ENCODE measurements at regions not wholly inside any gene's neighbourhood (a gene's known extent, or its start where the extent isn't known, plus 50 kb on each side); places are given as distances from the start of the nearest gene placed in this dataset.

- WGBS, 2 experiments (ENCODE audit: extremely low coverage in 1 of 2, insufficient coverage in 1 of 2, insufficient read length in 1 of 2, insufficient replicate concordance in 2 of 2, low coverage in 1 of 2, low lambda C conversion rate in 2 of 2, missing lambda C conversion rate in 1 of 2) = 96% methylated on average over 1 of the region's 1 CpG; no CpG with 5 or more reads in 1 of the 2 experiments
- H2BK15ac ChIP-seq (ENCODE audit: low read length) = no peak overlapping the region
- no peak overlapping the region for H2BK12ac ChIP-seq (ENCODE audit: low read depth, low read length)
- no peaks in the 10 kb centered on the region for H3K23me2 ChIP-seq (ENCODE audit: low read depth, low read length)
- DNase-seq (ENCODE audit: low read depth in 1 of 2, low spot score in 2 of 2) (no peak), FAIRE-seq (no peak)
- no peak overlapping the region for H3K27ac ChIP-seq (ENCODE audit: low read depth, low read length)
- H3K4me1 ChIP-seq (replicated peaks in 1 of 4; ENCODE audit: control insufficient read depth in 3 of 4, insufficient read depth in 4 of 4, low read length in 3 of 4) = no peaks in the 10 kb centered on the region
- H3K23ac ChIP-seq (ENCODE audit: insufficient read length) = no peak overlapping the region
- H3K9ac ChIP-seq (replicated peaks in 1 of 4; ENCODE audit: extremely low read depth in 1 of 4, low read depth in 3 of 4, low read length in 3 of 4) = no peak overlapping the region
- H4K5ac ChIP-seq (ENCODE audit: insufficient read length, low read depth, low read length) = no peak overlapping the region
- H4K20me1 ChIP-seq (replicated peaks in 1 of 2; ENCODE audit: control insufficient read depth in 1 of 2, insufficient read depth in 2 of 2, low read length in 2 of 2) = no peaks in the 10 kb centered on the region
- H3K9me3 ChIP-seq (ENCODE audit: insufficient read depth in 2 of 2, low read depth in 1 of 2, low read length in 1 of 2) = no peaks in the 10 kb centered on the region
- H2BK20ac ChIP-seq (ENCODE audit: low read length) = no peak overlapping the region
- no peaks in the 10 kb centered on the region for H3K27me3 ChIP-seq (replicated peaks in 1 of 4; ENCODE audit: control insufficient read depth in 3 of 4, extremely low read depth in 1 of 4, insufficient read depth in 3 of 4, low read length in 3 of 4)
- H4K91ac ChIP-seq (replicated peaks; ENCODE audit: insufficient read length, low read length) = no peak overlapping the region
- no peak overlapping the region for H3K4me3 ChIP-seq (ENCODE audit: extremely low read depth in 1 of 4, insufficient read depth in 2 of 4, low read depth in 3 of 4, low read length in 4 of 4)
- ChIA-PET CTCF (ENCODE audit: partially characterized antibody) (interaction anchor here (0.9 to 2.1 kb wide), 3 partner anchors 13 to 329 kb away, joined by 3 to 6 read pairs (median 3); no protein-coding TSS in a partner anchor), POLR2A (ENCODE audit: partially characterized antibody) (no interaction called here)
- no peak overlapping the region for H2AK5ac ChIP-seq (ENCODE audit: low read depth, low read length)
- no peak overlapping the region for H2AFZ ChIP-seq (ENCODE audit: low read length)
- H3K4me2 ChIP-seq (ENCODE audit: insufficient read depth in 1 of 2, low read depth in 2 of 2, low read length in 2 of 2) = no peak overlapping the region
- no peak overlapping the region for H3K56ac ChIP-seq (replicated peaks; ENCODE audit: insufficient read length, low read depth, low read length)
- no peaks in the 10 kb centered on the region for H3K79me1 ChIP-seq (ENCODE audit: low read depth, low read length)
- H3K4ac ChIP-seq (replicated peaks; ENCODE audit: insufficient read length, low read depth, low read length) = no peak overlapping the region
- no peak overlapping the region for H3K18ac ChIP-seq (ENCODE audit: extremely low read depth, low read length)
- H2BK120ac ChIP-seq (replicated peaks; ENCODE audit: low read depth, low read length) = no peak overlapping the region
- no peak overlapping the region for H2BK5ac ChIP-seq (ENCODE audit: low read depth, low read length)
- no peaks in the 10 kb centered on the region for H3K79me2 ChIP-seq (ENCODE audit: control insufficient read depth in 1 of 2, insufficient read depth in 2 of 2, low read length in 2 of 2)
- H3K14ac ChIP-seq (ENCODE audit: insufficient read length) = no peak overlapping the region
- H3K36me3 ChIP-seq (ENCODE audit: control insufficient read depth in 2 of 4, insufficient read depth in 4 of 4, low read length in 3 of 4) = no peaks in the 10 kb centered on the region; a peak in 1 of 8 replicates
- H4K8ac ChIP-seq (ENCODE audit: extremely low read depth, insufficient read depth, low read length) = no peak overlapping the region
- no peak for TF ChIP-seq ZNF274 (IDR thresholded peaks at IDR 0.05; ENCODE audit: borderline replicate concordance, extremely low read depth, low read length)
- TF ChIP-seq, protein P1, sequence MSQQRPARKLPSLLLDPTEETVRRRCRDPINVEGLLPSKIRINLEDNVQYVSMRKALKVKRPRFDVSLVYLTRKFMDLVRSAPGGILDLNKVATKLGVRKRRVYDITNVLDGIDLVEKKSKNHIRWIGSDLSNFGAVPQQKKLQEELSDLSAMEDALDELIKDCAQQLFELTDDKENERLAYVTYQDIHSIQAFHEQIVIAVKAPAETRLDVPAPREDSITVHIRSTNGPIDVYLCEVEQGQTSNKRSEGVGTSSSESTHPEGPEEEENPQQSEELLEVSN (IDR thresholded peaks at IDR 0.05) = no peak
- no peak for TF ChIP-seq TCF12 (IDR thresholded peaks at IDR 0.05; ENCODE audit: low read depth, low read length)
- no peak for TF ChIP-seq CBX5 (IDR thresholded peaks at IDR 0.05; ENCODE audit: low read depth, low read length)
- no peak for TF ChIP-seq SIRT6 (IDR thresholded peaks at IDR 0.05; ENCODE audit: low read length)
- TF ChIP-seq POLR2A (IDR thresholded peaks at IDR 0.05; ENCODE audit: control extremely low read depth in 1 of 2, low read depth in 2 of 2, low read length in 2 of 2) = no peak
- TF ChIP-seq CREB1 (IDR thresholded peaks at IDR 0.05) = no peak
- no peak for TF ChIP-seq CHD1 (IDR thresholded peaks at IDR 0.05; ENCODE audit: low read depth, low read length)
- no peak for TF ChIP-seq RFX5 (IDR thresholded peaks at IDR 0.05; ENCODE audit: borderline replicate concordance, low read depth, low read length)
- TF ChIP-seq ASH2L (IDR thresholded peaks at IDR 0.05; ENCODE audit: low read length) = no peak
- no peak for TF ChIP-seq BACH1 (IDR thresholded peaks at IDR 0.05; ENCODE audit: low read length)
These were observed 104.6 kb upstream of the CENPW start for GRCh38 chr6:126235363-126235762.

Measured in H1 (cell line).